Mesendoderm (in vitro differentiated cells): ENCODE measurements at regions not wholly inside any gene's neighbourhood (a gene's known extent, or its start where the extent isn't known, plus 50 kb on each side); places are given as distances from the start of the nearest gene placed in this dataset.

ENCODE experiments used
- DNase-seq: peaks from one replicate; pipeline ENCODE4 v3.0.0; 2013
- H2AK5ac ChIP-seq: 2 replicates; pipeline ENCODE4 v1.6.1; 2013; ENCODE audit warnings: low read length, inconsistent platforms
- H2BK120ac ChIP-seq: 2 replicates; pipeline ENCODE4 v1.6.1; 2013; ENCODE audit warnings: low read depth, mild to moderate bottlenecking, low read length, moderate library complexity, mixed read lengths
- H2BK15ac ChIP-seq: replicated peaks from 2 replicates; pipeline ENCODE4 v1.6.1; 2013; ENCODE audit warnings: low read depth, mild to moderate bottlenecking, moderate library complexity
- H2BK5ac ChIP-seq: 2 replicates; pipeline ENCODE4 v1.6.1; 2013; ENCODE audit warnings: low read length, inconsistent platforms
- H3K18ac ChIP-seq: 2 replicates; pipeline ENCODE4 v1.6.1; 2013; ENCODE audit warnings: mild to moderate bottlenecking, low read length, mixed read lengths
- H3K23ac ChIP-seq: one replicate; pipeline ENCODE4 v1.6.1; 2013; ENCODE audit warnings: low read length
- H3K27ac ChIP-seq: 2 replicates; pipeline ENCODE4 v1.5.1; 2013; ENCODE audit warnings: low read depth, mild to moderate bottlenecking, inconsistent platforms, low read length, moderate library complexity
- H3K27me3 ChIP-seq: 2 replicates; pipeline ENCODE4 v1.6.1; 2013; ENCODE audit warnings: low read length, control low read depth, mild to moderate bottlenecking, inconsistent platforms; ENCODE audit not compliant: insufficient read depth, poor library complexity
- H3K36me3 ChIP-seq: 2 replicates; pipeline ENCODE4 v1.6.1; 2013; ENCODE audit warnings: low read length, inconsistent platforms; ENCODE audit not compliant: control insufficient read depth, insufficient read depth
- H3K4ac ChIP-seq: one replicate; pipeline ENCODE4 v1.6.1; 2013; ENCODE audit warnings: low read depth, mild to moderate bottlenecking, low read length, moderate library complexity
- H3K4me1 ChIP-seq: 2 replicates; pipeline ENCODE4 v1.6.1; 2013; ENCODE audit warnings: low read depth, low read length, inconsistent platforms; ENCODE audit not compliant: control insufficient read depth
- H3K4me2 ChIP-seq: 2 replicates; pipeline ENCODE4 v1.6.1; 2013; ENCODE audit warnings: low read length
- H3K4me3 ChIP-seq: 2 replicates; pipeline ENCODE4 v1.5.1; 2013; ENCODE audit warnings: mild to moderate bottlenecking, low read length
- H3K56ac ChIP-seq: one replicate; pipeline ENCODE4 v1.6.1; 2013; ENCODE audit warnings: low read length
- H3K79me1 ChIP-seq: 2 replicates; pipeline ENCODE4 v1.6.1; 2013; ENCODE audit warnings: low read length, inconsistent platforms
- H3K79me2 ChIP-seq: 2 replicates; pipeline ENCODE4 v1.6.1; 2013; ENCODE audit warnings: mild to moderate bottlenecking, low read length; ENCODE audit not compliant: control insufficient read depth, insufficient read depth
- H3K9ac ChIP-seq: 2 replicates; pipeline ENCODE4 v1.6.1; 2013; ENCODE audit warnings: low read length, inconsistent platforms
- H4K5ac ChIP-seq: one replicate; pipeline ENCODE4 v1.6.1; 2013; ENCODE audit warnings: low read length
- H4K8ac ChIP-seq: one replicate; pipeline ENCODE4 v1.6.1; 2013; ENCODE audit warnings: low read depth, mild to moderate bottlenecking, control low read depth, low read length, moderate library complexity
- WGBS: extraction: QIAGEN DNeasy Blood & Tissue Kit; methylation state at CpG from one replicate; pipeline ENCODE4 v1.1.7; 2013; ENCODE audit warnings: low lambda C conversion rate, missing lambda C conversion rate; ENCODE audit not compliant: insufficient coverage; ENCODE audit errors: extremely low coverage; 5-methylcytosine and 5-hydroxymethylcytosine counted together

- Histone ChIP-seq H3K4me3 (no peak overlapping the region), H3K27ac (no peak overlapping the region), H3K4ac (no peak overlapping the region), H3K36me3 (no peaks in the 10 kb centered on the region), H2BK5ac (no peak overlapping the region), H3K27me3 (no peaks in the 10 kb centered on the region), H2BK120ac (no peak overlapping the region), H3K23ac (no peak overlapping the region), H3K79me2 (no peaks in the 10 kb centered on the region), H3K56ac (no peak overlapping the region), H4K8ac (no peak overlapping the region), H3K4me1 (no peaks in the 10 kb centered on the region), H2AK5ac (no peak overlapping the region), H3K79me1 (no peaks in the 10 kb centered on the region), H3K9ac (no peak overlapping the region), H3K18ac (no peak overlapping the region), H3K4me2 (no peak overlapping the region), H2BK15ac (no peak overlapping the region), H4K5ac (no peak overlapping the region)
- no peak for DNase-seq
- no CpG with 5 or more reads among the region's 6 CpGs for WGBS
Observed at GRCh38 chr2:239743206-239743605, 281.9 kb downstream of the NDUFA10 start.

- no peak for DNase-seq
- H2BK120ac ChIP-seq: no peak overlapping the region
- no peak overlapping the region for H4K8ac ChIP-seq
- H4K5ac ChIP-seq: no peak overlapping the region
- H3K18ac ChIP-seq: no peak overlapping the region
- H2BK5ac ChIP-seq: no peak overlapping the region
- WGBS: no CpG with 5 or more reads among the region's 15 CpGs
- no peaks in the 10 kb centered on the region for H3K79me1 ChIP-seq
- no peak overlapping the region for H3K4ac ChIP-seq
- H3K56ac ChIP-seq: no peak overlapping the region
- H3K4me3 ChIP-seq: no peak overlapping the region
- no peak overlapping the region for H3K27ac ChIP-seq
- no peak overlapping the region for H3K4me2 ChIP-seq
- no peaks in the 10 kb centered on the region for H3K79me2 ChIP-seq
- no peak overlapping the region for H2AK5ac ChIP-seq
- no peaks in the 10 kb centered on the region for H3K27me3 ChIP-seq
- H3K4me1 ChIP-seq: no peaks in the 10 kb centered on the region
- no peaks in the 10 kb centered on the region for H3K36me3 ChIP-seq
- H2BK15ac ChIP-seq: no peak overlapping the region
- no peak overlapping the region for H3K9ac ChIP-seq
- H3K23ac ChIP-seq: peak overlapping the region; percentile 45
Observed at GRCh38 chr2:239742377-239742776, 282.8 kb downstream of the NDUFA10 start.

- no peak overlapping the region for H3K18ac ChIP-seq
- H2BK15ac ChIP-seq: no peak overlapping the region
- no peak overlapping the region for H3K4me2 ChIP-seq
- no peaks in the 10 kb centered on the region for H3K27me3 ChIP-seq
- no peak overlapping the region for H3K4me3 ChIP-seq
- no peak overlapping the region for H3K27ac ChIP-seq
- H3K4me1 ChIP-seq: no peaks in the 10 kb centered on the region
- H3K79me2 ChIP-seq: no peaks in the 10 kb centered on the region
- no peaks in the 10 kb centered on the region for H3K36me3 ChIP-seq
- H3K56ac ChIP-seq: no peak overlapping the region
- H2BK5ac ChIP-seq: no peak overlapping the region
- no peak overlapping the region for H2AK5ac ChIP-seq
- no peak overlapping the region for H3K4ac ChIP-seq
- no peak overlapping the region for H4K5ac ChIP-seq
- H3K23ac ChIP-seq: no peak overlapping the region
- H3K79me1 ChIP-seq: no peaks in the 10 kb centered on the region
- H2BK120ac ChIP-seq: no peak overlapping the region
- no peak for DNase-seq
- no CpG with 5 or more reads among the region's 8 CpGs for WGBS
- H3K9ac ChIP-seq: no peak overlapping the region
- no peak overlapping the region for H4K8ac ChIP-seq
Observed at GRCh38 chr2:239739206-239739605, 285.9 kb downstream of the NDUFA10 start.

- Histone ChIP-seq H3K79me2 (no peaks in the 10 kb centered on the region), H3K4me1 (no peaks in the 10 kb centered on the region), H3K4ac (no peak overlapping the region), H3K27me3 (no peaks in the 10 kb centered on the region), H3K56ac (peak overlapping the region; percentile 60), H2BK15ac (no peak overlapping the region), H4K8ac (no peak overlapping the region), H3K18ac (no peak overlapping the region), H2BK5ac (no peak overlapping the region), H3K23ac (no peak overlapping the region), H4K5ac (no peak overlapping the region), H3K27ac (no peak overlapping the region), H2BK120ac (no peak overlapping the region), H3K36me3 (no peaks in the 10 kb centered on the region), H3K9ac (no peak overlapping the region), H3K79me1 (no peaks in the 10 kb centered on the region), H2AK5ac (no peak overlapping the region), H3K4me2 (no peak overlapping the region), H3K4me3 (no peak overlapping the region)
- WGBS: no CpG with 5 or more reads among the region's 19 CpGs
- no peak for DNase-seq
Observed at GRCh38 chr2:239738159-239738558, 287.0 kb downstream of the NDUFA10 start.

GRCh38 chr2:239737144-239737463 is 288.0 kb downstream of the NDUFA10 start:
- no CpG with 5 or more reads among the region's 10 CpGs for WGBS
- Histone ChIP-seq H3K23ac (no peak overlapping the region), H2BK5ac (no peak overlapping the region), H3K9ac (no peak overlapping the region), H3K27ac (no peak overlapping the region), H2BK15ac (no peak overlapping the region), H3K79me1 (no peaks in the 10 kb centered on the region), H3K4me3 (no peak overlapping the region), H3K27me3 (no peaks in the 10 kb centered on the region), H2BK120ac (no peak overlapping the region), H4K5ac (no peak overlapping the region), H3K4me2 (no peak overlapping the region), H3K4me1 (no peaks in the 10 kb centered on the region), H3K79me2 (no peaks in the 10 kb centered on the region), H3K56ac (no peak overlapping the region), H4K8ac (no peak overlapping the region), H3K4ac (no peak overlapping the region), H2AK5ac (no peak overlapping the region), H3K18ac (no peak overlapping the region), H3K36me3 (no peaks in the 10 kb centered on the region)
- no peak for DNase-seq

- Histone ChIP-seq H3K4me2 (no peak overlapping the region), H2BK15ac (no peak overlapping the region), H3K27ac (no peak overlapping the region), H3K4me1 (no peaks in the 10 kb centered on the region), H3K56ac (no peak overlapping the region), H3K79me2 (no peaks in the 10 kb centered on the region), H2BK120ac (no peak overlapping the region), H3K4me3 (no peak overlapping the region), H3K18ac (no peak overlapping the region), H3K23ac (no peak overlapping the region), H3K79me1 (no peaks in the 10 kb centered on the region), H2AK5ac (no peak overlapping the region), H3K36me3 (no peaks in the 10 kb centered on the region), H3K9ac (no peak overlapping the region), H2BK5ac (no peak overlapping the region), H3K27me3 (no peaks in the 10 kb centered on the region), H4K5ac (no peak overlapping the region), H4K8ac (no peak overlapping the region), H3K4ac (no peak overlapping the region)
- no CpG with 5 or more reads among the region's 39 CpGs for whole genome bisulfite sequencing
- DNase-seq: peak; percentile 10
Observed at GRCh38 chr2:239736358-239737143, 288.6 kb downstream of the NDUFA10 start.
